GM19397 (cell line): ENCODE measurements at regions not wholly inside any gene's neighbourhood (a gene's known extent, or its start where the extent isn't known, plus 50 kb on each side); places are given as distances from the start of the nearest gene placed in this dataset.
"Not testable (repeated sequence)": the region's sequence is repeated elsewhere in the genome, so short reads cannot be mapped to it uniquely, and the experiment has no call there.

Experiments
- ATAC-seq: cut with Tn5 transposase; IDR thresholded peaks from one replicate; pipeline ENCODE4 v1.9.1; 2021; ENCODE audit warnings: mild to moderate bottlenecking, moderate library complexity; ENCODE audit not compliant: unreplicated experiment

GRCh38 chr11:38089726-38090125, 1491.7 kb upstream of the RAG2 start:
- no peak for ATAC-seq

GRCh38 chr11:38060920-38061319, 1462.9 kb upstream of the RAG2 start:
- no peak for ATAC-seq

DNA sequence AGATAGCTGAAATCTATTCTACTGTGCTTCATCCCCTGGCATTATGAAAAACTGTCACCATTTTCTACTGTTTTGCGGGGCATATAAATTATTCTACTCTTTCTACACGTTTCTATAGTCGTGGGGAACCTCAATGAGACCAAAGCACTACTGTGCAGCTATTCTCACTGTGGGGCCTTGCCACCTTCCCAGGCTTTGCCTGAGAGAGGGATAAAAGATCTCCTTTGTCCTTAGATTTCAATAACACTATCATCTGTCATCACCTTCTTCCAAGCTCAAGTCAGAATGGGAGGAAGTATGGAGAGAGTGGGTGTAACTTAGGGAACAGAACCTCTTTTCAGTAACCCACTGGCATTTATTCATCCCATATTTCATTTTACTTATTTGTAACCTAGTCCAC, 1462.1 kb upstream of the RAG2 start:
- no peak for ATAC-seq

DNA sequence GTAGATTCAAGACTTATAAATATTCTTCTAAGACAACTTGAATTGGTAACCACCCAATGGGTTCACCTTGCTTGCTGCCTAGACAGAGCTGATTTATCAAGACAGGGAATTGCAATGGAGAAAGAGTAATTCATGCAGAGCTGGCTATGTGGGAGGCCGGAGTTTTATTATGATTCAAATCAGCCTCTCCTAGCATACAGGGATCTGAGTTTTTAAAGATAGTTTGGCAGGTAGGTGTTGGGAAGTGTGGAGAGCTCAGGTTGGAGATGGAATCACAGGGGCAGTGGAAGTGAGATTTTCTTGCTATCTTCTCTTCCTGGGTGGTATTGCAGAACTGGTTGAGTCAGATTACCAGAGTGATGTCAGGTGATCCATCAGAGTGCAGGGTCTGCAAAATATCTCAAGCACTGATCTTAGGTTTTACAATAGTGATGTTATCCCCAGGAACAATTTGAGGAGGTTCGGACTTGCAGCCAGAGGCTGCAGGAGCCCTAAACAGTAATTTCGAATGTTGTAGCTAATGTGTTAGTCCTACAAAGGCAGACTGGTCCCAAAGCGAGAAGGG, 1448.6 kb upstream of the RAG2 start:
- ATAC-seq = no peak

DNA sequence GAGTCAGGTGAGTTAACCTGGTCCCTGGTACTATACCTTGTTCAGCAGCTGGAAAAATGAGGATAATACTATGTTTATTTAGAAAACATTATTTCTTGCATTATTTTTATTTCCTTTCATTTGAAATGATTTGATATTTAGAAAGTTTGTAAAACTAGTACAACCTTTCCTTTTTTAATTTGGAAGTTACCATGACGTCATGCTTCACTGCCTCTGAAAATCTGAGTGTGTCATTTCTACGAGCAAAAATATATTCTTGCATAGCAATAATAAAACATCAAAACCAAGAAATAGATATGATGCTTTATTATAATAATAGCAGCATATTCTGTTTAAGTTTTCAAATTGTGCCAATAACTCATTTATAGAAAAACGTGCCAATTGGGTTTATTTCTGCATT, 1445.0 kb upstream of the RAG2 start:
- ATAC-seq = no peak

DNA sequence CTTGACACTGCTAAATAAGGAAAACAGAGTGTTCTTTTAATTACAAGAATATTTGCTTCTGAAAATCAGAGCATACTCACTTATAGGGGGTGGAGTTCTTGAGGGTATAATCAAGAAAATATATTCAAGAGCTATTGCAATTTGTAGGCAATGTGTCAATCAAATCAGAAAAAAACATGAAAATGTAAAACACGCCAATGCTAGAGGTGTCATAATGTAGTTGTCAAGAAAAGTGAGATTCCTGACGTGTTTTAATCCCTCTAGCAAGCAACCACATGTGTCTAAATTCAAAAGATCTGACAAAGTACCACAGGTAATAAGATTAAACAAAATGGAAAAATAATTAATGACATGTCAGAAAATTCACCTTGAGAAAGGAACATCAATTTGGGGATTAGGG, 1440.7 kb upstream of the RAG2 start:
- no peak for ATAC-seq

DNA sequence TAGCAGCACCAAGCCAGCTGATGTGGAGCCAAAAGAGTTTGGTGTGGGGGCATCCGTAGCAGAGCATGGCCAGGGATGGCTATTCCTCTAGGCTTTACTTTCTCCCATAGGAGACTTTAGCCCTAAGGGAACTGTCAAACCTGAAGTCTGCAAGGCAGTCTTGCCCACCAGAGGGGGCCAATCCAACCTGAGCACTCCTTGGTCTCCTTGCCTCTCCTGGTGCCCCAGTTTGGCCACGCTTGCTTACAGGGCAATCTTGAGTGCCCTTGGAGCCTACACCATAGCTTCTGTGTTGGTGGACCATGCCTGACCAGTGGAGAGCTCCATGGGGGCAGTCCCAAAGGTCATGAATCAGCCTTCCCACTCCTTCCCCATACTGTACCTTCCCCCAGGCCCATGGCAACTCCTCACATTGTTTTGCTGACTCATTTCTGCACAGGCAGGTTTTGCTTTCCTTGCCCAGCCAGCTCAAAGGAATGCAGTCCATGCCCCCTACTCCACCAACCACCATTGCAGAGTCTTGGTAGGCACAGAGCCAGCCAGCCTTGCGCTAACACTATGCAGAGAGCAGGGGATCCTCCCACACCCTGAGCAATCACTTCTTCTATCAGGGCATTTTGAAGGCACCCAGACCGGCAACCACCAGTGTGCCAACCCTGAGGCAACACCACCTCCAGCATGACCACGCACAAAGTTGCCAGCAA, 1421.2 kb upstream of the RAG2 start:
- ATAC-seq = no peak

DNA sequence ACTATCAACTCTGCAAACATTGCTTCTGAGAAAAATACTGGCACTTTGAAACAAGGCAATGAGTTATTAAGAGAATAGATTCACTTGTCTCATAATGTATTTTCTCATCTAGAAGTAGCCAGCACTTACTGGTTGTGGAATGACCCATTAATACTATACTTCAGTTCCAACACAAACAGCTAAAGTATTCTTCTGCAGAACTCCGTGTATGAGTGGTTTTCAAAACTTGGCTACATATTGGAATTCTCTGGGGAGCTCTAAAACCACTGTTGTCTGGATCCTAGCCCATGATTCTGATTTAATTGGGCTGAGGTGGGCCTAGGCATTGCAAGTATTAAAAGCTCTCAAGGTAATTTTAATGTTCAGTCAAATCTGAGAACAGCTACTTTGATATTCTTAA, 1416.4 kb upstream of the RAG2 start:
- no peak for ATAC-seq

DNA sequence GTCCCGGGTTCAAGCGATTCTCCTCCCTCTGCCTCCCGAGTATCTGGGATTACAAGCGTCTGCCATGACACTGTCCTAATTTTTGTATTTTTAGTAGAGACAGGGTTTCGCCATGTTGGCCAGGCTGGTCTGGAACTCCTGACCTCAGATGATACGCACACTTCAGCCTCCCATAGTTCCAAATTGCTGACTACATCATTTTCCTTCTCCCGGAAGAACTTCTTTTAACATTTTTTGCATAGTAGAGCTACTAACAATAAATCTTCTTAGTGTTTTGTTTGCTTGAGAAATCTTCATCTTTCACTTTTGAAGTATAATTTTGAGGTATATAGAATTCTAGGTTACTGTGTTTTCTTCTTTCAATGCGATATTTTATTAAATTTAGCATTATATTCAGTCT, 1415.1 kb upstream of the RAG2 start:
- ATAC-seq = no peak

GRCh38 chr11:38011496-38011895, 1413.5 kb upstream of the RAG2 start:
- no peak for ATAC-seq

GRCh38 chr11:38009932-38010331, 1411.9 kb upstream of the RAG2 start:
- no peak for ATAC-seq

GRCh38 chr11:38006466-38006865, 1408.4 kb upstream of the RAG2 start:
- ATAC-seq = no peak

DNA sequence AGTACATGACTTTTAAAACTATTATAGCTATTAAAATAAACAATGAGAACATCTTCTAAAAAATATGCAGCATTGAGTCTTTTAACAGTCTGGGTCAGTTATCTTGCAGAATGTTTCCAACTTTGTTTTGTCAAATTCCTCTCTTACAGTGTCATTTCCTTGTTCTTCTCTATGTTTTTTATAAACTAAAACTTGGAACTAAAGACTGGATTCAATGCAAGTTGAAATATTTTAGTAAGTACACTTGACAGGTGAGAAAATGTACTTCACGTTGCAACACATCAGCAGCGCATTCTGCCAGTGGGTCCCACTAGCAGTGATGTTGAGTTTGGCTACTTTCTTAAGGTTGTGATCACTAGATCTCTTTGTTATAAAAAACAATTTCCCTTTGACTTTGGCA, 1407.6 kb upstream of the RAG2 start:
- no peak for ATAC-seq

DNA sequence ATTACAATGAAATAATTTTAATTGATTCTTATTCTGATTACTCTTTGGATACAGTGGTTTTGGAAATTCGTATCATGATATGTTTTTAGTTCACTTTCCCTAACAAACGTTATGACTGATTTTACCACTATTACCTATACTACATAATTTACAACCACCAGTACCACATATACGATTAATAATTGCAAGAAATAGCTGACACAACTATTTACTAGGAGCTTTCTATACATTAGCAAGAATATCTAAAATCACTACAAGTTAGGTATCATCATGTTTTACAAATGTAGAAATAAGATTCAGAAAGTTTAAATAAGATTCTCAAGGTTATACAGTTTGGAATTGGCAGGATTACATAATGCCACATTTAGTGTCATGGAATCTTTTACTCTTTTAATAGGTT, 1401.1 kb upstream of the RAG2 start:
- no peak for ATAC-seq

DNA sequence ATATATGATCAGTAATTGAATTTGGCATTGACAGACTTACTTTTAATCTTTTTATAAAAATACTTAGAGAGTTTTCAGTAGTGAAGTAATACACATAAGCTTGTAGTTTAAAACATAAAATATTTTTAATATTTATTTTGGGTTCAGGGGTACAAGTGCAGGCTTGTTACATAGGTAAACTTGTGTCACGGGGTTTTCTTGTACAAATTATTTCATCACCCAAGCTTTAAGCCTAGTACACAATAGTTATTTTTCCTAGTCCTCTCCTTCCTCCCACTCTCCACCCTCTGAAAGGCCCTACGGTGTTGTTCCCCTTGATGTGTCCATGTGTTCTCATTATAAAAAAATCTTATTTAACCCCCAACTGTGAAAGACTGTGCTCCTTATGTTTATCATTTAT, 1397.8 kb upstream of the RAG2 start:
- ATAC-seq = no peak

GRCh38 chr11:37988031-37988430, 1390.0 kb upstream of the RAG2 start:
- ATAC-seq = no peak

- ATAC-seq = no peak
These were observed 1387.0 kb upstream of the RAG2 start for GRCh38 chr11:37984991-37985390.

DNA sequence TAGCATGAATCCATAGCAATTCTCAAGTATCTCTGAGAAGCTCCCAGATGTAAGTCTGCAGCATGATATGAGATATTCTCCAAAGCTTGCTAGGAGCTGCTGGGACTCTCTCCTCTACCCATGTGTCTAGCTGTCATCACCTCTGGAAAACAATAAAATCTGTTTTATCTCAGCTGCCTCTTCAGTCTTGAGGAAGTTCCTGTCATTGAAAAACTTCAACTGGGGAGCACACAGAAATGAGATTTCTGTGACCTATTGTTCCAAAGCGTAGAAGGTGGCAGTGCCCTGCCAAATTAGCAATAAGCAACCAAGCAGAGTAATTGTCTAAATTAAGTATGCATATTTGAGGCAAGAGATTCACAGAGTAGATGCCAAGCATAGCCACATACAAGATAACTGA, 1380.6 kb upstream of the RAG2 start:
- ATAC-seq = no peak

DNA sequence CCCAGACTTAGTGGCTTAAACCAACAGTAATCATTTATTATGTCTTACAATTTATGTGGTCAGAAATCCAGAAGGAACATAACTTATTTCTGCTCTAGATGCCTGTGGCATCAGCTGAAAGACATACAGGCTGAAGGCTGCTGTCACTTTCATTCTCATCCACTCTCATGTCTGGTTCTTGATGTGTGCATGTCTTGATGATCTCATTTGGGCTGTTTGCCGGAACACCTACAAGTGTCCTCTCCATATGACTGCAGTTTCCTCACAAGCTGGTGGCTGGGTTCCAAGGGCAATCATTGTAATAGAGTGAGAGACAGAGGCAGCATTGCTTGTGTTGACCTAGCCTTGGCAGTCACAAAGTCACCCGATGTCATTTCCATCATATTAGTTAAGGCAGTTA, 1375.9 kb upstream of the RAG2 start:
- ATAC-seq = no peak

DNA sequence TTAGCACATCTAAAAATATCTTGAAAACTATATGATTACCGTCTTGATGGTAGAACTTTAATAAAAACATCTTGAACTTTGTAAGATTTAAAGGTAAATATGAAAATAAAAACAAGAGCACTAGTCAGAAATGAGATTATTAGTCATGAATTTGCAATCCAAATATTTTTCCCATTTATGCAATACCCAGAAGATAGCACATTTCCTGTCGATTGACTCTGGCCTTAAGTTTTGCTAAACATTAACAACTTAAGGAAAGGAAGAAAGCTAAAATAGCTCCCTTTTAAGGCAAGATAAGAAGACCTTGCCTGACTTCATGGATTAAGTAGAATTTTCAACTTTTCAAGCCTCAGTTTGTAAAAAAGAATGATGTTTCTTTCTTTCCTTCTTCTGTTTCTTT, 1374.7 kb upstream of the RAG2 start:
- no peak for ATAC-seq

DNA sequence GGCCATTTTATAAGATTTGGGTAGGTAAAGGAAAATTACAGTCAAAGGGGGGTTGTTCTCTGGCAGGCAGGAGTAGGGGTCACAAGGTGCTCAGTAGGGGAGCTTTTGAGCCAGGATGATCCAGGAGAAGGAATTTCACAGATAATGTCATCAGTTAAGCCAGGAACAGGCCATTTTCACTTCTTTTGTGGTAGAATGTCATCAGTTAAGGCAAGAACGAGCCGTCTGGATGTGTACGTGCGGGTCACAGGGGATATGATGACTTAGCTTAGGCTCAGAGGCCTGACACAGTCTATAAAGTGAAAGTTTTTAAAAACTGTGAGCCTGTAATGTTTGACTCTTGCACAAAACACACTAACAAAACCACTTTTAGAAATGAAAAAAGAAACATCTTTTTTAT, 1371.3 kb upstream of the RAG2 start:
- ATAC-seq = not testable (repeated sequence)

- no peak for ATAC-seq
These were observed 1370.1 kb upstream of the RAG2 start for GRCh38 chr11:37968148-37968547.

DNA sequence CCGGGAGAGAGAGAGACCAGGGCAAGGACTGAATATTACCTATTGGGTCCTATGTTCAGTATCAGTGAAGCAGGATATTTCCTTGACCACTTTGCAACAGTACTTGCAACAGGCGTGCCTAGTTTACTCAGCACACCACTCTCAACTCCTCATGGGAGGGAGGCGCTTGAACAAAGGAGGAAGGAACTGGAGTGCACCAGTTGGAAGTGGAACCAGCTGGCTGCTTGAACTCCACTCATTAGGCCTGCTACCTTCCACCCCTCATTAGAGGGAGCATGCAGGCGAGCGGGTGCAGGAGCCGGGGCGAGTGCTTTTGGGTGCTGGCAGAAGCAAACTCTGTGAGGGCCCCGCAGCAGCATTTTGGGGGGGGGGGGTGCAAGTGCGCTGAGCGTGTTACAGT, 1369.6 kb upstream of the RAG2 start:
- no peak for ATAC-seq
